ENCODE measurements at regions not wholly inside any gene's neighbourhood (a gene's known extent, or its start where the extent isn't known, plus 50 kb on each side); places are given as distances from the start of the nearest gene placed in this dataset.

DNA sequence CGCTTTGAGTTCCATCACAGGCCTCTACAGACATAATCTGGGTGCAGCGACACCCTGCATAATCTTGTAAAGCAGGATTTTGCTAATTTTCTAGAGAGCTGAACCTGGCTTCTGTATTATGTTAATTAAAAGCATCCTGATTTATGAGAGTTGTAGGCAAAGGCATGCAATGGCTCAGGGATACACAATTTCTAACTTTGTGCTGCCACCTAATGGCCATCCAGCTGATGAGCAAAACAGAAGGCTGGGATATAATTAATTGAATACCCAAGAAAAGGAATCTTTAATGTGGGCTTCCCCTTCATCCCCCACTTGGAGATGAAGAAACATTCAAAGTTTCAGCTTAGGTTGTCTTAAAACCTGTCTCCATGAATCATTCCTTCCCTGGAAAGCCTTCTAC is 78.1 kb downstream of the BMP15 start:
- TF ChIP-seq POLR2A (IDR thresholded peaks at IDR 0.05): no peak
- TF ChIP-seq, protein P1, sequence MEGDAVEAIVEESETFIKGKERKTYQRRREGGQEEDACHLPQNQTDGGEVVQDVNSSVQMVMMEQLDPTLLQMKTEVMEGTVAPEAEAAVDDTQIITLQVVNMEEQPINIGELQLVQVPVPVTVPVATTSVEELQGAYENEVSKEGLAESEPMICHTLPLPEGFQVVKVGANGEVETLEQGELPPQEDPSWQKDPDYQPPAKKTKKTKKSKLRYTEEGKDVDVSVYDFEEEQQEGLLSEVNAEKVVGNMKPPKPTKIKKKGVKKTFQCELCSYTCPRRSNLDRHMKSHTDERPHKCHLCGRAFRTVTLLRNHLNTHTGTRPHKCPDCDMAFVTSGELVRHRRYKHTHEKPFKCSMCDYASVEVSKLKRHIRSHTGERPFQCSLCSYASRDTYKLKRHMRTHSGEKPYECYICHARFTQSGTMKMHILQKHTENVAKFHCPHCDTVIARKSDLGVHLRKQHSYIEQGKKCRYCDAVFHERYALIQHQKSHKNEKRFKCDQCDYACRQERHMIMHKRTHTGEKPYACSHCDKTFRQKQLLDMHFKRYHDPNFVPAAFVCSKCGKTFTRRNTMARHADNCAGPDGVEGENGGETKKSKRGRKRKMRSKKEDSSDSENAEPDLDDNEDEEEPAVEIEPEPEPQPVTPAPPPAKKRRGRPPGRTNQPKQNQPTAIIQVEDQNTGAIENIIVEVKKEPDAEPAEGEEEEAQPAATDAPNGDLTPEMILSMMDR (IDR thresholded peaks at IDR 0.05): no peak
